ENCODE measurements at regions not wholly inside any gene's neighbourhood (a gene's known extent, or its start where the extent isn't known, plus 50 kb on each side); places are given as distances from the start of the nearest gene placed in this dataset.
"Not testable (repeated sequence)": the region's sequence is repeated elsewhere in the genome, so short reads cannot be mapped to it uniquely, and the experiment has no call there.

GRCh38 chr14:27270716-27271115, 672.9 kb upstream of the NOVA1 start:
- DNase-seq, result no peak

DNA sequence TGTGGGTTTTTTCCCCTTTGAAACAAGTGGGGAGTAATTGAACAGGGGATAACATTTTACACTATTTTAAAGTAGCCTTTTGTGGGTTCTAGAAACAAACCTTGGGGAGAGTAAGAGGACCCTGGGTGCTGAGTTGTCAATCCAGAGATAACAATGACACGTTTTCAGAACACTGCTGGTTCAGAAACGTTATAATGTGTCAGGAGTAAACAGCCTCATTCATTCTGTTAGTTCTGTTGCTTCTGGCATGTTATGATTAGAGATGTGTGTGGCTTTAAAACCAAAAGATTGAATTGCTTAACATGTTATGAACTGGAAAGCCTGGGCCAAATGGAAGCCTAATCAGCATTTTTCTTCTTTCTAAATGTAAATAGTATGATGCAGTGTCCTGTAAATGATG, 680.5 kb upstream of the NOVA1 start:
- DNase-seq, result no peak

DNA sequence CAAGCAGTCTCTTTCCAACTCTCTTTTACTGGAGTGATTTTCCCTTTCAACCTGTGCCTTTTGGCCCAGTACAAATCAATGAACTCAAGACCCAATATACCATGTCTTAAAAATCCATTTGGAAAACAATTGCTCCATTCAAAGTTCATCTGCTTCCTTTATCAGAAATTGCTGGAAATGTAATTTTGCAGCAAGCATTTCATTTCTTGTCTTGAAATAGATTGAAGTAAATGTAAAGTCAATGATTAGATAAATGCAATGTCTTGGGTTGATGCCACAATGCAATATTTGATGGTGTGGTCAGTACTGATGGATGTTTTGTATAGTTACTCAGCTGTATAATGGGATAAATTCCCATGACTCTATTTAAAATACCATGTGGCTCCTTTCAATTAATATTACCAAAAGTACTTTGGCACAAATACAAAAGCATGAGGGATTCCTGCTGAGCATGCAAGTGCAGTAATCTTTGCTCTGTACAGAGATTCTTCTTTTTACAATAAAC, 707.7 kb upstream of the NOVA1 start:
- no peak for DNase-seq

DNA sequence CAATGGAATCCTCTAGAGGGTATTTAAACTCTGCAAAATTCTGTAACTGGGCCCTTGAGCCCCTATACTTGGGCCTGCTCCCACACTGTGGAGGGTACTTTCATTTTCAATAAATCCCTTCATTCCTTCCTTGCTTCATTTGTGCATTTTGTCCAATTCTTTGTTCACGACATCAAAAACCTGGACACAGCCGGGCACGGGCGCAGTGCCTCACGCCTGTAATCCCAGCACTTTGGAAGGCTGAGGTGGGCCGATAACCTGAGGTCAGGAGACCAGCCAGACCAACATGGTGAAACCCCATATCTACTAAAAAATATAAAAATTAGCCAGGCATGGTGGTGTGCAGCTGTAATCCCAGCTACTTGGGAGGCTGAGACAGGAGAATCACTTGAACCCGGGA, 714.9 kb upstream of the NOVA1 start:
- not testable (repeated sequence) for DNase-seq

DNA sequence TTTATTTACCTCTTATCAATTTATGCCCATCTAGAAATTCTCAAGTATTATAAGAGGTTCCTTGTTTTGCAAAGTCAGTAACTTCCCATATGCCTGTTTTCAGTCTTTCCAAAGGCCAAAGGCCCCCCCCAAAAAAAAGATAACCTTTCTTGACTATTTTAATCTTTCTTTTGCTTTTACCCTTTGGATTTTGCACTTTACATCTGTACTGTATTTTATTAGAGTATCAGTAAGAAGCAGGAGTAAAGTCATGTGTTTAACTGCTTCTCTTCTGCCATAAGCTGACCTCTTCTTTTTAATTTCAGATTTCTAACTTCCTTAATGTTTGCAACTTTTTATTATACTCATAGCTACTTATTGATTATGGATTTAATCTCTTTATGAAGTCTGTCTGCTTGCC, 716.4 kb upstream of the NOVA1 start:
- DNase-seq, result no peak

DNA sequence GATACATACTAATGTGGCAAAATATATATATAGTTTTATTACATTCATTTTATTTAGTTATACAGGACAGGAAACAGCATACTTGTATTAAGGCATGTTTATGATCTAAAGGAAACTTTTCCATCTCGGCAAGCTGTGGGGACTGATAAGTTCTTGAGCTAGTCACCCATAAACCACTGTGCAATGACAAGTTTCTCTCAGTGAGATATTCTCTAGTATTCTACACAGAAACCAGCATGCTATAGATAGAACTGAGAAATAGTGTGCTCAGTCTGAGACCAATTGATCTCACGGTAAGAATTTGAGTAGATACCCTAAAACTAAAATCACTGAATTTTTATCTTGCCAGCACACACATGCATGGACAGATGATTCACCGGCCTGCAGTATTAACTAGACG, 717.6 kb upstream of the NOVA1 start:
- no peak for DNase-seq

GRCh38 chr14:27315947-27316346, 718.1 kb upstream of the NOVA1 start:
- DNase-seq, result no peak

- no peak for DNase-seq
Measured at GRCh38 chr14:27318774-27319420, 721.1 kb upstream of the NOVA1 start.

GRCh38 chr14:27320261-27320660, 722.4 kb upstream of the NOVA1 start:
- DNase-seq, result no peak

DNA sequence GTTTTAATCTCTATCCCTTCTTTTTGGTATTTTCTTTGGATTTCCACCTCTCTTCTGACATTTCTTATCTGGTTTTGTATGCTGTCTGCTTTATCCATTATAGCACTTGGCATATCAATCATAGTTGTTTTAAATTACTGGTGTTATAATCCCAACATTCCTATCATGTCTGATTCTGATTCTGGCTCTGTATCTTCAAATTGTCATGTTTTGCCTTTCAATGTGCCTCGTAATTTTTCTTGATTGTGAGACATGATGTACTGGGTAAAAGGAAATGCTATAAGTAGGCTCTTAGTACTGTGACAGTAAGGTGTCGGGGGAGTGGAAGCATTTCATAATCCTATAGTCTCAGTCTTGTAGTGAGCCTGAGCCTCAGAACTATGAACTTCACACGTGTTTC, 729.3 kb upstream of the NOVA1 start:
- DNase-seq, result no peak

- DNase-seq, result no peak
Measured at GRCh38 chr14:27338012-27338411, 740.2 kb upstream of the NOVA1 start.

- not testable (repeated sequence) for DNase-seq
Measured at GRCh38 chr14:27363036-27363435, 765.2 kb upstream of the NOVA1 start.

DNA sequence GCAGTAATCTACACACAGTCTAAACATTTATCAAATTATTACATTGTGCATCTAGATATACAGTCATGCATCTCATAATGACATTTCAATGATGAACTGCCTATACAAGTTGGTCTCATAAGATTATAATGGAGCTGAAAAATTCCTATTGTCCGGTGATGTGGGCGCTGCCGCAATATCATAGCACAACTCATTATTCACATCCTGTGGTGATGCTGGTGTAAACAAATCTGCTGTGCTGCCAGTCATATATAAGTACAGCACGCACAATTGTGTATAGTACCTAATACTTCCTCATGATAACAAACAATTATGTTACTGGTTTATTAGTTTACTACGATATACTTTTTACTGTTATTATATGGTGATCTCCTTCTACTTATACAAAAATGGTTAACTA, 768.8 kb upstream of the NOVA1 start:
- no peak for DNase-seq

DNA sequence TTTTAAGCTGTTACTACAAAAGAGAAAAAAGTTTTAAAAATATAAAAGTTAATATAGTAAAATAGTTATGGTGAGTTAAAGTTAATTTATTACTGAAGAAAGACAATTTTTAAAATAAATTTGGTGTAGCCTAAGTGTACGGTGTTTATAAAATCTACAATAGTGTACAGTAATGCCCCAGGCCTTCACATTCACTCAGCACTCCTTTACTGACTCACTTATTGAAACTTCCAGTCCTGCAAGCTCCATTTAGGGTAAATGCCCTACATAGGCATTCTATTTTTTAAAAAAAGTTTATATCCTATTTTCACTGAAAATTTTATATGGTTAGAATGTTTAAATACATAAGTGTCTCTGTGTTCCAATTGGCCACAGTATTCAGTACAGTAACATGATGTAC, 769.5 kb upstream of the NOVA1 start:
- DNase-seq, result no peak

- no peak for DNase-seq
Measured at GRCh38 chr14:27370074-27370473, 772.2 kb upstream of the NOVA1 start.

DNA sequence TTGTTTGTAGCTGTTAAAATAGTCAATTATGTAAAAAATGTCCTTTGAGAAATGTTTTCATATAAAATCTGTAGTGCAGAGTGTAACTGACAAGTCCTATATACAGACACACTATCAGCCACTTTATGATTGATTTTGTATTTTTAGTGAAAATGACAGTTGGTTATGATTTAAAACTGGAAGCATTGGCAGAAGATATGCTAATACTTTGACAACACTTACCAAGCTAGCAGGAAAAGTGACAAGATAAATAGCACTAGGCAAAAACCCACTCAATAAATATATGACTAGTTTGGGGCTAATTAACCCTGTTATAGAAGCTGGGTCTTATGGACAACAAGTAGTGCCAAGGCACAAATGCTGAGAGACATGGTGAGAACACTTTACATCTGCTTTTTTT, 772.9 kb upstream of the NOVA1 start:
- DNase-seq, result no peak

- DNase-seq, result no peak
Measured at GRCh38 chr14:27371209-27371608, 773.4 kb upstream of the NOVA1 start.

- DNase-seq, result no peak
Measured at GRCh38 chr14:27371868-27372267, 774.0 kb upstream of the NOVA1 start.

GRCh38 chr14:27372771-27373170, 774.9 kb upstream of the NOVA1 start:
- DNase-seq, result no peak

DNA sequence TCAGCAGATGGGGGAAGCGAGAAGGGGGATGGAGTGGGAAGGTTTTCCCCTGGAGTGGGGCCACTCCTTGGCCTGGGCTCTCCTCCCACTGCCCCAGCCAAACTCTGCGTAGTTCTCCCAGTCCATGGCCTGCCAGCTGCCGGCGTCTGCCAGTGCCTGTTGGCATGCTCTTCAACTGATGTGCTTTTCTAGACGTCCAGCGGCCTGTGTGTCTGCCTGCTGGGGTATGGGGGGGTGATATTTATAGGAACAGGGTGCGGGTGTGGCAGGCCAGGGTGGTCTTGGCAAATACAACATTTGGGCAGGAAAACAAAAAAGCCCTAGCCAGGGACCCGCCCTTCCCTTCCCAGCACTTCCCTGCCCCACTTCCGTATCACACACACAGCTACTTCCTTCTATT, 786.3 kb upstream of the NOVA1 start:
- no peak for DNase-seq

DNA sequence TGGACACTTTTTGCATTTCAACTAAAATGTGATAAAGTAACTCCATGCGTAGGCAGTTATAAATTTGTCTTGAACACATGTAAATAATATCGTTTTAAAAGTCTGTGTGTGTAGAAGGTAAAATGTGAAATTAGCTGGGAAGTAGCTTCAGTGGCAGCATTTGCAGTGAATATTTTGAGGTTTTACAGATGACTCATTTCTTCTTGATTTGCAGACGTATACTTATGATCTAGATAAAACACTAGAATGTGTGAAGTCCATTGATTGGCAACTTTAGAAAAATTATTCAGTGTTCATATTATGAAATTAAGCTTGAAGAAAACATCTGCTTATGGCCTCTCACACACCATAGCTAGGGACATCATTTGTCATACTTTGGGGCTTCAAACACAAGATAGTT, 788.6 kb upstream of the NOVA1 start:
- DNase-seq, result no peak

DNA sequence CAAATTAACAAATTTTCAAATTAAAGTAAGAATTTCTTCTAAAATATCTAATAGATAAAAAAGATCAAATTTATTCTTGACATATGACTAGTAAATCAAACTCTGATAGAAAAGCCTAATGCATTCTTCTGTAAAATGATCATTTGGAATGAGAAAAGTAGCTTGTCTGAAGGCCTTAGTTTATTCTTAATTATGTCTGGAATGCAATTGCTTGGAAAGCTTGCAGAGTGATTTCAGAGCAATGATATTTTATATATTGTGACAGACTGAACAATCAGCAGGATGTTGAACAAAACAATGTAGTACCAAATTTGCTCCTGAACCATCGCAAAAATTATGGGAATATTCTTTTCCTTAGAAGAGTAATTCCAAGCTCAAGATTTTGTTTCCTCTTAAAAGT, 789.6 kb upstream of the NOVA1 start:
- DNase-seq, result no peak

DNA sequence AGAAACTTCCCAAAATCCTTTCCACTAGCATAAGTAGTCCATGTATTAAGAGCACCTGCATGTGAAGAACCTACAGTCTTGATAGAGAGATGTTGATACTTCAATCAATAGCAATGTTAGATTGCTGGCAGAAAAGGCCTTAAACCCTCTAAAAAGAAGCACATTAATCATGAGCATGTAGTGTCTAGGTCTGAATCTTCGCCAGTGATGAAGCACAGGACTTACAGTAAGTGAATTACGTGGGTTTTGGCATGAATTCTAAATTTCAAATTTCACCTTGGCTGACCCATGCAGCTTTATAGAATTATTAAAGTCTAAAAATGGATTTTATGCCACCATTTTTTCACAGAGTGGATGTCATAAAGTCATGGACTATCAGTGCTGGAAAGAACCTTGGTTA, 791.6 kb upstream of the NOVA1 start:
- no peak for DNase-seq

GRCh38 chr14:27390155-27390554, 792.3 kb upstream of the NOVA1 start:
- DNase-seq, result no peak

GRCh38 chr14:27391331-27391730, 793.5 kb upstream of the NOVA1 start:
- DNase-seq, result no peak

- no peak for DNase-seq
Measured at GRCh38 chr14:27392153-27392552, 794.3 kb upstream of the NOVA1 start.
